Liver (tissue), 3 donors: ENCODE measurements at regions not wholly inside any gene's neighbourhood (a gene's known extent, or its start where the extent isn't known, plus 50 kb on each side); places are given as distances from the start of the nearest gene placed in this dataset.

ENCODE experiments used
- CTCF ChIP-seq: fragments of 150-350 bp; IDR thresholded peaks from 2 replicates; pipeline ENCODE4 v1.5.1; 2017; ENCODE audit warnings: improper control_type of control experiment, low read depth, low read length; ENCODE audit not compliant: missing input control
- JUND ChIP-seq, 2 donors: IDR thresholded peaks; 2 replicates each; pipeline ENCODE4 v1.6.1; 2016; ENCODE audit warnings: antibody characterized with exemption in 2 of 2
- RAD21 ChIP-seq, 2 donors: IDR thresholded peaks; 2 replicates each; pipeline ENCODE4 v1.6.1; 2016; ENCODE audit warnings: antibody characterized with exemption in 2 of 2, mild to moderate bottlenecking in 2 of 2
- YY1 ChIP-seq: IDR thresholded peaks from 2 replicates; pipeline ENCODE4 v1.6.1; 2016; ENCODE audit warnings: antibody characterized with exemption, mild to moderate bottlenecking
- donor health status: healthy.
- donor health status: healthy.

GRCh38 chr12:89253488-89253887 lies 98.8 kb downstream of the DUSP6 start:
- TF ChIP-seq YY1 (no peak), JUND (IDR thresholded peaks at IDR 0.05) (no peak), CTCF (no peak), RAD21 (IDR thresholded peaks at IDR 0.05) (no peak)
